ENCODE measurements at regions not wholly inside any gene's neighbourhood (a gene's known extent, or its start where the extent isn't known, plus 50 kb on each side); places are given as distances from the start of the nearest gene placed in this dataset.

DNA sequence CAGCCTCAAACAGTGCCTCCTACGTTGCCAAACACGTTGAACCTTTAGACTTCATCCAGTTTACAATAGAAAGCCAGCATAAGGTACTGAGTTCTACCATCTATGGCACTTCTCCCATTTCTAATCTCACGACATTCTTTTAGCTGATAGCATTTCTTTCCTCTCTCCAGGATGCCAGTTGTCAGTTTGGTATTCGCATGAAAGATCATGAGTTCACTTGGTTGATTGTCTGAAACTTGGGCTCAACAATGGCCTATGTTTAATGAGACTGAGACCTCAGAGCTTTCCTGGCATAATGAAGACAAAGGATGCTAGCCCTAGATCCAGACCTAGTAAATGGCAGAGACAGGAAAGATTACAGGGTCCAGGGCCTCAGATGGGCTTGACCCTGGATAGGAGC lies 69.2 kb upstream of the SPRY1 start:
- TF ChIP-seq, protein P1, sequence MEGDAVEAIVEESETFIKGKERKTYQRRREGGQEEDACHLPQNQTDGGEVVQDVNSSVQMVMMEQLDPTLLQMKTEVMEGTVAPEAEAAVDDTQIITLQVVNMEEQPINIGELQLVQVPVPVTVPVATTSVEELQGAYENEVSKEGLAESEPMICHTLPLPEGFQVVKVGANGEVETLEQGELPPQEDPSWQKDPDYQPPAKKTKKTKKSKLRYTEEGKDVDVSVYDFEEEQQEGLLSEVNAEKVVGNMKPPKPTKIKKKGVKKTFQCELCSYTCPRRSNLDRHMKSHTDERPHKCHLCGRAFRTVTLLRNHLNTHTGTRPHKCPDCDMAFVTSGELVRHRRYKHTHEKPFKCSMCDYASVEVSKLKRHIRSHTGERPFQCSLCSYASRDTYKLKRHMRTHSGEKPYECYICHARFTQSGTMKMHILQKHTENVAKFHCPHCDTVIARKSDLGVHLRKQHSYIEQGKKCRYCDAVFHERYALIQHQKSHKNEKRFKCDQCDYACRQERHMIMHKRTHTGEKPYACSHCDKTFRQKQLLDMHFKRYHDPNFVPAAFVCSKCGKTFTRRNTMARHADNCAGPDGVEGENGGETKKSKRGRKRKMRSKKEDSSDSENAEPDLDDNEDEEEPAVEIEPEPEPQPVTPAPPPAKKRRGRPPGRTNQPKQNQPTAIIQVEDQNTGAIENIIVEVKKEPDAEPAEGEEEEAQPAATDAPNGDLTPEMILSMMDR (conservative IDR thresholded peaks at IDR 0.05; ENCODE audit: low read length), result no peak
- no peak for TF ChIP-seq EZH2phosphoT487 (IDR thresholded peaks at IDR 0.05; ENCODE audit: borderline replicate concordance)

All from Loucy (cell line).